ENCODE measurements at regions not wholly inside any gene's neighbourhood (a gene's known extent, or its start where the extent isn't known, plus 50 kb on each side); places are given as distances from the start of the nearest gene placed in this dataset.
"Not testable (repeated sequence)": the region's sequence is repeated elsewhere in the genome, so short reads cannot be mapped to it uniquely, and the experiment has no call there.

- no peak overlapping the region for H2AK5ac ChIP-seq (ENCODE audit: low read length)
- no peak overlapping the region for H2BK15ac ChIP-seq (replicated peaks; ENCODE audit: low read depth)
- no peak overlapping the region for H3K23ac ChIP-seq (ENCODE audit: low read length)
- no peaks in the 10 kb centered on the region for H3K79me1 ChIP-seq (ENCODE audit: low read length)
- no peak overlapping the region for H3K27ac ChIP-seq (ENCODE audit: low read depth, low read length)
- no peak overlapping the region for H3K4me2 ChIP-seq (ENCODE audit: low read length)
- no peaks in the 10 kb centered on the region for H3K79me2 ChIP-seq (ENCODE audit: control insufficient read depth, insufficient read depth, low read length)
- H3K56ac ChIP-seq (ENCODE audit: low read length): no peak overlapping the region
- H3K18ac ChIP-seq (ENCODE audit: low read length): no peak overlapping the region
- no peak for DNase-seq
- no peaks in the 10 kb centered on the region for H3K36me3 ChIP-seq (ENCODE audit: control insufficient read depth, insufficient read depth, low read length)
- H2BK5ac ChIP-seq (ENCODE audit: low read length): no peak overlapping the region
- no peaks in the 10 kb centered on the region for H3K4me1 ChIP-seq (ENCODE audit: control insufficient read depth, low read depth, low read length)
- no peak overlapping the region for H3K4me3 ChIP-seq (ENCODE audit: low read length)
- no peak overlapping the region for H4K8ac ChIP-seq (ENCODE audit: low read depth, low read length)
- no peak overlapping the region for H3K9ac ChIP-seq (ENCODE audit: low read length)
- H3K27me3 ChIP-seq (ENCODE audit: insufficient read depth, low read length, poor library complexity): no peaks in the 10 kb centered on the region
- no peak overlapping the region for H3K4ac ChIP-seq (ENCODE audit: low read depth, low read length)
- no CpG with 5 or more reads among the region's 3 CpGs for WGBS (ENCODE audit: extremely low coverage, insufficient coverage, low lambda C conversion rate)
- H2BK120ac ChIP-seq (ENCODE audit: low read depth, low read length): no peak overlapping the region
- H4K5ac ChIP-seq (ENCODE audit: low read length): no peak overlapping the region
Observed at GRCh38 chr18:47708206-47708605, 222.3 kb downstream of the SMAD2 start.

GRCh38 chr18:47701134-47701533, 229.3 kb downstream of the SMAD2 start:
- Histone ChIP-seq H3K18ac (ENCODE audit: low read length) (no peak overlapping the region), H2BK120ac (ENCODE audit: low read depth, low read length) (no peak overlapping the region), H3K4me3 (ENCODE audit: low read length) (no peak overlapping the region), H2AK5ac (ENCODE audit: low read length) (no peak overlapping the region), H3K4me1 (ENCODE audit: control insufficient read depth, low read depth, low read length) (no peaks in the 10 kb centered on the region), H3K9ac (ENCODE audit: low read length) (no peak overlapping the region), H3K27me3 (ENCODE audit: insufficient read depth, low read length, poor library complexity) (no peaks in the 10 kb centered on the region), H2BK5ac (ENCODE audit: low read length) (no peak overlapping the region), H3K79me2 (ENCODE audit: control insufficient read depth, insufficient read depth, low read length) (no peaks in the 10 kb centered on the region), H3K4me2 (ENCODE audit: low read length) (no peak overlapping the region), H3K27ac (ENCODE audit: low read depth, low read length) (no peak overlapping the region), H2BK15ac (replicated peaks; ENCODE audit: low read depth) (no peak overlapping the region), H3K23ac (ENCODE audit: low read length) (no peak overlapping the region), H4K5ac (ENCODE audit: low read length) (no peak overlapping the region), H3K36me3 (ENCODE audit: control insufficient read depth, insufficient read depth, low read length) (no peaks in the 10 kb centered on the region), H3K79me1 (ENCODE audit: low read length) (no peaks in the 10 kb centered on the region), H3K4ac (ENCODE audit: low read depth, low read length) (no peak overlapping the region), H4K8ac (ENCODE audit: low read depth, low read length) (no peak overlapping the region), H3K56ac (ENCODE audit: low read length) (no peak overlapping the region)
- no peak for DNase-seq
- no CpG with 5 or more reads among the region's 6 CpGs for WGBS (ENCODE audit: extremely low coverage, insufficient coverage, low lambda C conversion rate)

- no peak for DNase-seq
- no peak overlapping the region for H3K27ac ChIP-seq (ENCODE audit: low read depth, low read length)
- no peaks in the 10 kb centered on the region for H3K27me3 ChIP-seq (ENCODE audit: insufficient read depth, low read length, poor library complexity)
- no peak overlapping the region for H2AK5ac ChIP-seq (ENCODE audit: low read length)
- H3K79me2 ChIP-seq (ENCODE audit: control insufficient read depth, insufficient read depth, low read length): no peaks in the 10 kb centered on the region
- H4K5ac ChIP-seq (ENCODE audit: low read length): no peak overlapping the region
- no peak overlapping the region for H2BK15ac ChIP-seq (replicated peaks; ENCODE audit: low read depth)
- H3K9ac ChIP-seq (ENCODE audit: low read length): no peak overlapping the region
- no CpG with 5 or more reads among the region's 9 CpGs for WGBS (ENCODE audit: extremely low coverage, insufficient coverage, low lambda C conversion rate)
- no peak overlapping the region for H3K56ac ChIP-seq (ENCODE audit: low read length)
- H3K4me3 ChIP-seq (ENCODE audit: low read length): no peak overlapping the region
- H3K4ac ChIP-seq (ENCODE audit: low read depth, low read length): no peak overlapping the region
- H3K4me1 ChIP-seq (ENCODE audit: control insufficient read depth, low read depth, low read length): no peaks in the 10 kb centered on the region
- no peak overlapping the region for H4K8ac ChIP-seq (ENCODE audit: low read depth, low read length)
- no peaks in the 10 kb centered on the region for H3K36me3 ChIP-seq (ENCODE audit: control insufficient read depth, insufficient read depth, low read length)
- no peaks in the 10 kb centered on the region for H3K79me1 ChIP-seq (ENCODE audit: low read length)
- H3K4me2 ChIP-seq (ENCODE audit: low read length): no peak overlapping the region
- H2BK120ac ChIP-seq (ENCODE audit: low read depth, low read length): no peak overlapping the region
- H3K23ac ChIP-seq (ENCODE audit: low read length): no peak overlapping the region
- no peak overlapping the region for H2BK5ac ChIP-seq (ENCODE audit: low read length)
- H3K18ac ChIP-seq (ENCODE audit: low read length): no peak overlapping the region
Observed at GRCh38 chr18:47696870-47697269, 233.6 kb downstream of the SMAD2 start.

- Histone ChIP-seq H4K5ac (ENCODE audit: low read length) (no peak overlapping the region), H2AK5ac (ENCODE audit: low read length) (no peak overlapping the region), H3K56ac (ENCODE audit: low read length) (no peak overlapping the region), H3K4me3 (ENCODE audit: low read length) (no peak overlapping the region), H3K18ac (ENCODE audit: low read length) (no peak overlapping the region), H3K79me1 (ENCODE audit: low read length) (no peaks in the 10 kb centered on the region), H2BK120ac (ENCODE audit: low read depth, low read length) (no peak overlapping the region), H3K4me1 (ENCODE audit: control insufficient read depth, low read depth, low read length) (no peaks in the 10 kb centered on the region), H3K36me3 (ENCODE audit: control insufficient read depth, insufficient read depth, low read length) (no peaks in the 10 kb centered on the region), H2BK15ac (replicated peaks; ENCODE audit: low read depth) (no peak overlapping the region), H3K27me3 (ENCODE audit: insufficient read depth, low read length, poor library complexity) (no peaks in the 10 kb centered on the region), H3K23ac (ENCODE audit: low read length) (no peak overlapping the region), H2BK5ac (ENCODE audit: low read length) (no peak overlapping the region), H3K4me2 (ENCODE audit: low read length) (no peak overlapping the region), H3K4ac (ENCODE audit: low read depth, low read length) (no peak overlapping the region), H3K79me2 (ENCODE audit: control insufficient read depth, insufficient read depth, low read length) (no peaks in the 10 kb centered on the region), H3K27ac (ENCODE audit: low read depth, low read length) (no peak overlapping the region), H3K9ac (ENCODE audit: low read length) (no peak overlapping the region), H4K8ac (ENCODE audit: low read depth, low read length) (no peak overlapping the region)
- no peak for DNase-seq
- WGBS (ENCODE audit: extremely low coverage, insufficient coverage, low lambda C conversion rate): no CpG with 5 or more reads among the region's 4 CpGs
Observed at GRCh38 chr18:47691611-47692010, 238.8 kb downstream of the SMAD2 start.

- no CpG with 5 or more reads among the region's 3 CpGs for WGBS (ENCODE audit: extremely low coverage, insufficient coverage, low lambda C conversion rate)
Observed at GRCh38 chr18:47690778-47691177, 239.7 kb downstream of the SMAD2 start.

GRCh38 chr18:47689371-47689770, 241.1 kb downstream of the SMAD2 start:
- H3K27me3 ChIP-seq (ENCODE audit: insufficient read depth, low read length, poor library complexity): no peaks in the 10 kb centered on the region
- peak; percentile 58 for DNase-seq
- no peak overlapping the region for H4K5ac ChIP-seq (ENCODE audit: low read length)
- H4K8ac ChIP-seq (ENCODE audit: low read depth, low read length): no peak overlapping the region
- H2BK5ac ChIP-seq (ENCODE audit: low read length): no peak overlapping the region
- H3K4me2 ChIP-seq (ENCODE audit: low read length): no peak overlapping the region
- no peak overlapping the region for H3K56ac ChIP-seq (ENCODE audit: low read length)
- no peak overlapping the region for H2AK5ac ChIP-seq (ENCODE audit: low read length)
- no peaks in the 10 kb centered on the region for H3K79me1 ChIP-seq (ENCODE audit: low read length)
- no peaks in the 10 kb centered on the region for H3K36me3 ChIP-seq (ENCODE audit: control insufficient read depth, insufficient read depth, low read length)
- no CpG with 5 or more reads among the region's 3 CpGs for WGBS (ENCODE audit: extremely low coverage, insufficient coverage, low lambda C conversion rate)
- no peak overlapping the region for H2BK15ac ChIP-seq (replicated peaks; ENCODE audit: low read depth)
- H3K27ac ChIP-seq (ENCODE audit: low read depth, low read length): no peak overlapping the region
- no peaks in the 10 kb centered on the region for H3K79me2 ChIP-seq (ENCODE audit: control insufficient read depth, insufficient read depth, low read length)
- no peak overlapping the region for H3K23ac ChIP-seq (ENCODE audit: low read length)
- H3K18ac ChIP-seq (ENCODE audit: low read length): no peak overlapping the region
- no peaks in the 10 kb centered on the region for H3K4me1 ChIP-seq (ENCODE audit: control insufficient read depth, low read depth, low read length)
- no peak overlapping the region for H3K4me3 ChIP-seq (ENCODE audit: low read length)
- H3K4ac ChIP-seq (ENCODE audit: low read depth, low read length): no peak overlapping the region
- H3K9ac ChIP-seq (ENCODE audit: low read length): no peak overlapping the region
- no peak overlapping the region for H2BK120ac ChIP-seq (ENCODE audit: low read depth, low read length)

More at GRCh38 chr18:47690778-47691177, 239.7 kb downstream of the SMAD2 start:
- H2BK5ac ChIP-seq (ENCODE audit: low read length); H3K23ac ChIP-seq (ENCODE audit: low read length); DNase-seq; H3K18ac ChIP-seq (ENCODE audit: low read length); H3K4me1 ChIP-seq (ENCODE audit: control insufficient read depth, low read depth, low read length); H2AK5ac ChIP-seq (ENCODE audit: low read length); H3K4me3 ChIP-seq (ENCODE audit: low read length); H2BK15ac ChIP-seq (replicated peaks; ENCODE audit: low read depth); H3K56ac ChIP-seq (ENCODE audit: low read length); H3K4me2 ChIP-seq (ENCODE audit: low read length); H3K9ac ChIP-seq (ENCODE audit: low read length); H3K27ac ChIP-seq (ENCODE audit: low read depth, low read length); H3K36me3 ChIP-seq (ENCODE audit: control insufficient read depth, insufficient read depth, low read length); H3K4ac ChIP-seq (ENCODE audit: low read depth, low read length); H3K79me1 ChIP-seq (ENCODE audit: low read length); H2BK120ac ChIP-seq (ENCODE audit: low read depth, low read length); H4K5ac ChIP-seq (ENCODE audit: low read length); H3K27me3 ChIP-seq (ENCODE audit: insufficient read depth, low read length, poor library complexity); H4K8ac ChIP-seq (ENCODE audit: low read depth, low read length); H3K79me2 ChIP-seq (ENCODE audit: control insufficient read depth, insufficient read depth, low read length): not testable (repeated sequence)

All from mesendoderm (in vitro differentiated cells).